GF-D8 (cell line): ENCODE measurements at regions not wholly inside any gene's neighbourhood (a gene's known extent, or its start where the extent isn't known, plus 50 kb on each side); places are given as distances from the start of the nearest gene placed in this dataset.
"Not testable (repeated sequence)": the region's sequence is repeated elsewhere in the genome, so short reads cannot be mapped to it uniquely, and the experiment has no call there.

Experiments
- DNase-seq: peaks from one replicate; lab custom pipeline; 2025; lab: John Stamatoyannopoulos, UW

- not testable (repeated sequence) for DNase-seq
Observed at GRCh38 chr14:59006179-59006578, 182.3 kb upstream of the DAAM1 start.

GRCh38 chr14:59009967-59010366, 178.5 kb upstream of the DAAM1 start:
- DNase-seq: no peak

GRCh38 chr14:59013672-59014298, 174.7 kb upstream of the DAAM1 start:
- DNase-seq: no peak

GRCh38 chr14:59015482-59015881, 173.0 kb upstream of the DAAM1 start:
- DNase-seq: no peak

- DNase-seq: no peak
Observed at GRCh38 chr14:59017285-59017965, 171.0 kb upstream of the DAAM1 start.

GRCh38 chr14:59018460-59018859, 170.0 kb upstream of the DAAM1 start:
- DNase-seq: no peak

- DNase-seq: no peak
Observed at GRCh38 chr14:59018978-59019377, 169.5 kb upstream of the DAAM1 start.

GRCh38 chr14:59020382-59020781, 168.1 kb upstream of the DAAM1 start:
- DNase-seq: no peak

- no peak for DNase-seq
Observed at GRCh38 chr14:59022144-59022543, 166.3 kb upstream of the DAAM1 start.

GRCh38 chr14:59026081-59026480, 162.4 kb upstream of the DAAM1 start:
- DNase-seq: no peak

GRCh38 chr14:59026640-59027039, 161.8 kb upstream of the DAAM1 start:
- DNase-seq: not testable (repeated sequence)

GRCh38 chr14:59028476-59029202, 159.8 kb upstream of the DAAM1 start:
- DNase-seq: no peak

- no peak for DNase-seq
Observed at GRCh38 chr14:59032826-59033225, 155.6 kb upstream of the DAAM1 start.

GRCh38 chr14:59036134-59036533, 152.3 kb upstream of the DAAM1 start:
- no peak for DNase-seq

- DNase-seq: no peak
Observed at GRCh38 chr14:59037086-59037485, 151.4 kb upstream of the DAAM1 start.

- no peak for DNase-seq
Observed at GRCh38 chr14:59037620-59038019, 150.8 kb upstream of the DAAM1 start.

- no peak for DNase-seq
Observed at GRCh38 chr14:59038746-59039145, 149.7 kb upstream of the DAAM1 start.

- DNase-seq: no peak
Observed at GRCh38 chr14:59041308-59041707, 147.2 kb upstream of the DAAM1 start.

GRCh38 chr14:59044707-59045106, 143.8 kb upstream of the DAAM1 start:
- DNase-seq: no peak

GRCh38 chr14:59046746-59047145, 141.7 kb upstream of the DAAM1 start:
- DNase-seq: no peak

- no peak for DNase-seq
Observed at GRCh38 chr14:59055006-59055405, 133.5 kb upstream of the DAAM1 start.

- no peak for DNase-seq
Observed at GRCh38 chr14:59055439-59056045, 132.9 kb upstream of the DAAM1 start.

GRCh38 chr14:59057551-59057950, 130.9 kb upstream of the DAAM1 start:
- no peak for DNase-seq
